22Rv1 (cell line): ENCODE measurements at regions not wholly inside any gene's neighbourhood (a gene's known extent, or its start where the extent isn't known, plus 50 kb on each side); places are given as distances from the start of the nearest gene placed in this dataset.

Experiments
- H3K27ac ChIP-seq: fragments of 450-650 bp; 2 replicates; pipeline ENCODE4 v1.5.1; 2017
- CTCF ChIP-seq: fragments of 450-650 bp; IDR thresholded peaks from 2 replicates; pipeline ENCODE4 v1.5.1; 2017; ENCODE audit warnings: mild to moderate bottlenecking
- ZFX ChIP-seq: fragments of 450-650 bp; IDR thresholded peaks from 2 replicates; pipeline ENCODE4 v1.6.1; 2017; ENCODE audit warnings: antibody characterized with exemption, borderline replicate concordance

GRCh38 chrX:139286342-139286741, 244.2 kb upstream of the F9 start:
- no peak for TF ChIP-seq ZFX
- TF ChIP-seq CTCF, result no peak
- H3K27ac ChIP-seq, result peak overlapping the region; percentile 85

GRCh38 chrX:139267851-139268250, 262.7 kb upstream of the F9 start:
- H3K27ac ChIP-seq, result no peak overlapping the region
- TF ChIP-seq ZFX, result no peak
- no peak for TF ChIP-seq CTCF

GRCh38 chrX:139246295-139246694, 284.2 kb upstream of the F9 start:
- H3K27ac ChIP-seq, result no peak overlapping the region
- TF ChIP-seq CTCF (no peak), ZFX (no peak)

GRCh38 chrX:139237141-139237540, 293.4 kb upstream of the F9 start:
- H3K27ac ChIP-seq, result no peak overlapping the region
- no peak for TF ChIP-seq ZFX
- TF ChIP-seq CTCF, result no peak

- TF ChIP-seq ZFX (no peak), CTCF (no peak)
- no peak overlapping the region for H3K27ac ChIP-seq
Observed at GRCh38 chrX:139234898-139235297, 295.6 kb upstream of the F9 start.

GRCh38 chrX:139224953-139225665, 305.4 kb upstream of the F9 start:
- TF ChIP-seq CTCF, result no peak
- TF ChIP-seq ZFX, result no peak
- no peak overlapping the region for H3K27ac ChIP-seq

GRCh38 chrX:139222511-139223200, 307.9 kb upstream of the F9 start:
- H3K27ac ChIP-seq, result no peak overlapping the region
- TF ChIP-seq CTCF, result no peak
- TF ChIP-seq ZFX, result no peak
